GM23248 (cell line): ENCODE measurements at regions not wholly inside any gene's neighbourhood (a gene's known extent, or its start where the extent isn't known, plus 50 kb on each side); places are given as distances from the start of the nearest gene placed in this dataset.

Experiments used
- EZH2 ChIP-seq: fragments of 200-600 bp; sonication (generic); IDR thresholded peaks from 2 replicates; pipeline ENCODE4 v1.6.1; 2018; ENCODE audit warnings: antibody characterized with exemption, mild to moderate bottlenecking; ENCODE audit not compliant: insufficient read depth, poor library complexity, severe bottlenecking
- EZH2phosphoT487 ChIP-seq: fragments of 200-600 bp; sonication (generic); IDR thresholded peaks from 2 replicates; pipeline ENCODE4 v1.6.1; 2018; ENCODE audit warnings: antibody characterized with exemption, moderate library complexity, mild to moderate bottlenecking, low read depth; ENCODE audit not compliant: insufficient read depth

DNA sequence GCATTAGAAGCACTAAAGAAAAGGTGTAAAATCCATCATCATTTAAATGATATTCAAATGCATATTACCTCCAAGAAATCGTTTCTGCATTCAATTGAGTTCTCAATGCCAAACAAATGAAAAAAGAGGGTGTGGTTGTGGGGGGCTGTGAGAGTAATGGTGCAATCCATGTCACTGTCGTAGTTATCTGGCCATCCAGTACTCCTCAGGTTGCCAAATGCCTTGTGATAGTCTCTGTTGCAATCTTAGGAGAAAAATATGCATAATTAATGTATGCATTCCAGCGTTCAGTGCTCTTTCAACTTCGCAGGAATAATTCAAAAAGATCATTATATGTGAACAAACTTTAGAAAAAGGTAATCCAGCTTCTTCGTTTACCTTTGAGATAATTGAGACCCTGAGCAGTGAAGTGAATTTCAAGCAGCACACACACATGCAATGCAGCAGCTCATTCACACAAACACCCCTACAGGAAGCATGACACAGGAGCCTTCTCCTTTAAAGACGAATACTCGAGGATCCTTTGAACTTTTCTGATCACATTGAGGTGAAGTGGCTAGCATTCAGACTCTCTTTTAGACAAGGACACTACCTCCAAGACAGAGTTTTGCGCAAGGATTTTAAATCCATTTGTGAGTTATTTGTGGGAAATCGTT lies 73.4 kb downstream of the OR13A1 start:
- TF ChIP-seq EZH2 (no peak), EZH2phosphoT487 (no peak)
